H9 (cell line): ENCODE measurements at regions not wholly inside any gene's neighbourhood (a gene's known extent, or its start where the extent isn't known, plus 50 kb on each side); places are given as distances from the start of the nearest gene placed in this dataset.

Experiments
- DNase-seq: peaks from one replicate; pipeline ENCODE4 v3.0.0-alpha.2; 2017
- H2AFZ ChIP-seq: one replicate; pipeline ENCODE4 v1.6.1; 2013; ENCODE audit warnings: mild to moderate bottlenecking, low read length, control low read depth, moderate library complexity
- H2AK5ac ChIP-seq: 2 replicates; pipeline ENCODE4 v1.6.1; 2013; ENCODE audit warnings: low read length, control low read depth, mixed read lengths; ENCODE audit not compliant: insufficient read length
- H2BK120ac ChIP-seq: one replicate; pipeline ENCODE4 v1.6.1; 2013; ENCODE audit warnings: low read depth, mild to moderate bottlenecking, low read length, control low read depth, inconsistent platforms; ENCODE audit not compliant: poor library complexity, severe bottlenecking
- H2BK12ac ChIP-seq: 2 replicates; pipeline ENCODE4 v1.6.1; 2013; ENCODE audit warnings: low read length, control low read depth, mixed read lengths, low read depth; ENCODE audit not compliant: insufficient read length
- H2BK15ac ChIP-seq: 2 replicates; pipeline ENCODE4 v1.6.1; 2013; ENCODE audit warnings: low read depth, low read length, control low read depth
- H2BK20ac ChIP-seq: one replicate; pipeline ENCODE4 v1.6.1; 2013; ENCODE audit warnings: low read depth, mild to moderate bottlenecking, low read length, control low read depth, inconsistent platforms; ENCODE audit not compliant: poor library complexity, severe bottlenecking
- H2BK5ac ChIP-seq: 2 replicates; pipeline ENCODE4 v1.6.1; 2013; ENCODE audit warnings: low read length, control low read depth, mixed read lengths; ENCODE audit not compliant: insufficient read length
- H3K14ac ChIP-seq: 2 replicates; pipeline ENCODE4 v1.6.1; 2013; ENCODE audit warnings: low read length, control low read depth; ENCODE audit not compliant: insufficient read depth
- H3K18ac ChIP-seq: 2 replicates; pipeline ENCODE4 v1.6.1; 2013; ENCODE audit warnings: low read depth, mild to moderate bottlenecking, mixed read lengths, low read length, control low read depth; ENCODE audit not compliant: insufficient read length
- H3K23ac ChIP-seq: 2 replicates; pipeline ENCODE4 v1.6.1; 2013; ENCODE audit warnings: low read length, control low read depth, mixed read lengths, low read depth; ENCODE audit not compliant: insufficient read length
- H3K23me2 ChIP-seq: 2 replicates; pipeline ENCODE4 v1.6.1; 2013; ENCODE audit warnings: low read depth, mild to moderate bottlenecking, mixed read lengths, low read length, control low read depth; ENCODE audit not compliant: insufficient read length, poor library complexity, severe bottlenecking
- H3K27ac ChIP-seq: 2 replicates; pipeline ENCODE4 v1.5.1; 2013; ENCODE audit warnings: low read length, control low read depth, mixed read lengths, low read depth; ENCODE audit not compliant: insufficient read length
- H3K27me3 ChIP-seq: 2 replicates; pipeline ENCODE4 v1.6.1; 2013; ENCODE audit warnings: low read length, control low read depth, inconsistent platforms; ENCODE audit not compliant: insufficient read depth
- H3K4ac ChIP-seq: 2 replicates; pipeline ENCODE4 v1.6.1; 2013; ENCODE audit warnings: low read depth, mild to moderate bottlenecking, control low read depth, inconsistent platforms, low read length, moderate library complexity
- H3K4me1 ChIP-seq: 2 replicates; pipeline ENCODE4 v1.6.1; 2013; ENCODE audit warnings: low read length, control low read depth, inconsistent platforms; ENCODE audit not compliant: insufficient read depth
- H3K4me2 ChIP-seq: 2 replicates; pipeline ENCODE4 v1.6.1; 2013; ENCODE audit warnings: low read length, control low read depth, mixed read lengths; ENCODE audit not compliant: insufficient read length, insufficient read depth
- H3K56ac ChIP-seq: 2 replicates; pipeline ENCODE4 v1.6.1; 2013; ENCODE audit warnings: low read depth, mild to moderate bottlenecking, mixed read lengths, low read length, control low read depth; ENCODE audit not compliant: insufficient read length
- H3K79me1 ChIP-seq: 2 replicates; pipeline ENCODE4 v1.6.1; 2013; ENCODE audit warnings: low read depth, mild to moderate bottlenecking, moderate library complexity, low read length, control low read depth, inconsistent platforms; ENCODE audit not compliant: insufficient read depth, poor library complexity, severe bottlenecking
- H3K79me2 ChIP-seq: 2 replicates; pipeline ENCODE4 v1.6.1; 2013; ENCODE audit warnings: low read length, control low read depth, inconsistent platforms; ENCODE audit not compliant: insufficient read depth
- H3K9ac ChIP-seq: 2 replicates; pipeline ENCODE4 v1.6.1; 2013; ENCODE audit warnings: low read length, control low read depth, mixed read lengths; ENCODE audit not compliant: insufficient read length; ENCODE audit errors: extremely low read depth
- H3K9me3 ChIP-seq: one replicate; pipeline ENCODE4 v1.6.1; 2013; ENCODE audit warnings: low read depth, low read length, inconsistent platforms; ENCODE audit not compliant: control insufficient read depth
- H3T11ph ChIP-seq: one replicate; pipeline ENCODE4 v1.6.1; 2013; ENCODE audit warnings: mild to moderate bottlenecking, low read length, control low read depth, inconsistent platforms
- H4K20me1 ChIP-seq: one replicate; pipeline ENCODE4 v1.6.1; 2013; ENCODE audit not compliant: control insufficient read depth, insufficient read length, insufficient read depth
- H4K5ac ChIP-seq: 2 replicates; pipeline ENCODE4 v1.6.1; 2013; ENCODE audit warnings: low read depth, mild to moderate bottlenecking, mixed read lengths, low read length, control low read depth; ENCODE audit not compliant: insufficient read length
- H4K8ac ChIP-seq: replicated peaks from 2 replicates; pipeline ENCODE4 v1.6.1; 2013; ENCODE audit warnings: low read length, control low read depth, mixed read lengths, low read depth; ENCODE audit not compliant: insufficient read length
- H4K91ac ChIP-seq: 2 replicates; pipeline ENCODE4 v1.6.1; 2013; ENCODE audit warnings: low read depth, mild to moderate bottlenecking, moderate library complexity, mixed read lengths, low read length, control low read depth; ENCODE audit not compliant: insufficient read length
- H3K27ac Mint-ChIP-seq, 3 experiments: 2 replicates in 2 of 3; 3 replicates in 1 of 3; pipeline ENCODE4 v1.8.0; 2020 to 2021; ENCODE audit warnings: mixed read lengths in 3 of 3, mild to moderate bottlenecking in 1 of 3, moderate library complexity in 1 of 3
- H3K27me3 Mint-ChIP-seq: 2 replicates; pipeline ENCODE4 v1.8.0; 2021; ENCODE audit warnings: low read depth, mild to moderate bottlenecking, moderate library complexity, mixed read lengths
- H3K36me3 Mint-ChIP-seq, 3 experiments: 2 replicates in 2 of 3; 3 replicates in 1 of 3; pipeline ENCODE4 v1.8.0; 2020 to 2021; ENCODE audit warnings: low read depth in 3 of 3, mixed read lengths in 3 of 3; ENCODE audit not compliant: insufficient read depth in 1 of 3
- H3K4me1 Mint-ChIP-seq, 2 experiments: 2 replicates each; pipeline ENCODE4 v1.8.0; 2020; ENCODE audit warnings: mixed read lengths in 2 of 2
- H3K4me3 Mint-ChIP-seq, 2 experiments: 2 replicates in 1 of 2; 3 replicates in 1 of 2; pipeline ENCODE4 v1.8.0; 2020 to 2021; ENCODE audit warnings: mild to moderate bottlenecking in 2 of 2, mixed read lengths in 2 of 2, moderate library complexity in 1 of 2
- H3K9me3 Mint-ChIP-seq, 2 experiments: 2 replicates in 1 of 2; 3 replicates in 1 of 2; pipeline ENCODE4 v1.8.0; 2020; ENCODE audit warnings: mild to moderate bottlenecking in 2 of 2, mixed read lengths in 2 of 2, moderate library complexity in 1 of 2
- WGBS: extraction: QIAGEN DNeasy Blood & Tissue Kit; methylation state at CpG from one replicate; pipeline ENCODE4 v1.1.7; 2013; ENCODE audit warnings: missing lambda C conversion rate, low lambda C conversion rate, mixed read lengths; ENCODE audit not compliant: insufficient read length; ENCODE audit errors: extremely low coverage; 5-methylcytosine and 5-hydroxymethylcytosine counted together
- TF ChIP-seq, protein P1 (sequence below): fragments of 200-600 bp; sonication (generic); conservative IDR thresholded peaks from 3 replicates; pipeline ENCODE4 v1.8.0; 2021; ENCODE audit warnings: antibody characterized with exemption, mild to moderate bottlenecking

DNA sequence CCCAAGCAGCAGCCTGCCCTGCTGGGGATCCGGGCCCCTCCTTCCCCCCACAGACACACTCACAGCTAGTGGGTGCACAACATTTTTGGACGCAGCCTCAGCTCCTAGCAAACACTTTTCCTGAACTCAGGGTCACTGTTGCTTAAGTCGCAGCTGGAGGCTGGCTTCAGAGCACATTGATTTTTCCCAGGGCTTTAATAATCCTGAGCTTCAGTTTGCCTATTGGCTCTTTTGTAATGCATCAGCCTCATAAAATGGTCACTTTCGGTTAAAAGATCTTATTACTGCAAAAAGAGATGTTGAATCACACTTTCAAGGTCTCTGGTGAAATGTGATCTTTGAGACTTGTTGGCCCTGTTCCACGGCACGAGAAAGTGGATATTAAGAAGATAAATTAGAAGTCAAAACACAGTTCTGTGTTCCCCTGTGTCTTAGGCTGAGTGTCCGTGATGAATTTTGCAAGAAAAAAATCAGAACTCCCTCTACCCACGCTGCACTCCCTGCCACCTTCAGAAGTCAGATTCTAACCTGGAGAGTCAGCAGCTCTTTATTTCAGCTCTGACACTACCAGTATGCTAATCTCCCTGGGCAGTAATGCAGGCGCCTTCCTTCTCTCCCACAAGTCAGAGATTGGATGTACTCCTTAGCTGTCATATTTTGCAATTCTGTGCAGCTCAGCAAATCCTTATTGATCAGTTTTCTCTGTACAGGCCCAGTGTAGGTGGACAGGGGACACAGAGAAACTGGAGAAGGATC lies 158.2 kb upstream of the E2F8 start:
- H2AFZ ChIP-seq: no peak overlapping the region
- H3K79me2 ChIP-seq: no peaks in the 10 kb centered on the region
- no peaks in the 10 kb centered on the region for H3K79me1 ChIP-seq
- no peak overlapping the region for H4K5ac ChIP-seq
- no peak overlapping the region for H4K91ac ChIP-seq
- H3K23me2 ChIP-seq: no peaks in the 10 kb centered on the region
- no peak overlapping the region for H3T11ph ChIP-seq
- H3K4ac ChIP-seq: no peak overlapping the region
- no peak overlapping the region for H2BK12ac ChIP-seq
- H3K27me3 ChIP-seq: no peaks in the 10 kb centered on the region
- WGBS: no CpG with 5 or more reads among the region's 9 CpGs
- no peak overlapping the region for H3K27ac ChIP-seq
- H3K56ac ChIP-seq: no peak overlapping the region
- H3K36me3 Mint-ChIP-seq: no peaks in the 10 kb centered on the region
- no peaks in the 10 kb centered on the region for H3K9me3 Mint-ChIP-seq
- TF ChIP-seq, protein P1, sequence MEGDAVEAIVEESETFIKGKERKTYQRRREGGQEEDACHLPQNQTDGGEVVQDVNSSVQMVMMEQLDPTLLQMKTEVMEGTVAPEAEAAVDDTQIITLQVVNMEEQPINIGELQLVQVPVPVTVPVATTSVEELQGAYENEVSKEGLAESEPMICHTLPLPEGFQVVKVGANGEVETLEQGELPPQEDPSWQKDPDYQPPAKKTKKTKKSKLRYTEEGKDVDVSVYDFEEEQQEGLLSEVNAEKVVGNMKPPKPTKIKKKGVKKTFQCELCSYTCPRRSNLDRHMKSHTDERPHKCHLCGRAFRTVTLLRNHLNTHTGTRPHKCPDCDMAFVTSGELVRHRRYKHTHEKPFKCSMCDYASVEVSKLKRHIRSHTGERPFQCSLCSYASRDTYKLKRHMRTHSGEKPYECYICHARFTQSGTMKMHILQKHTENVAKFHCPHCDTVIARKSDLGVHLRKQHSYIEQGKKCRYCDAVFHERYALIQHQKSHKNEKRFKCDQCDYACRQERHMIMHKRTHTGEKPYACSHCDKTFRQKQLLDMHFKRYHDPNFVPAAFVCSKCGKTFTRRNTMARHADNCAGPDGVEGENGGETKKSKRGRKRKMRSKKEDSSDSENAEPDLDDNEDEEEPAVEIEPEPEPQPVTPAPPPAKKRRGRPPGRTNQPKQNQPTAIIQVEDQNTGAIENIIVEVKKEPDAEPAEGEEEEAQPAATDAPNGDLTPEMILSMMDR: no peak
- no peak overlapping the region for H3K23ac ChIP-seq
- no peak overlapping the region for H3K4me2 ChIP-seq
- H3K9me3 ChIP-seq: no peaks in the 10 kb centered on the region
- peaks cover 6% of the 10 kb centered on the region for H3K4me1 ChIP-seq
- H2BK120ac ChIP-seq: no peak overlapping the region
- DNase-seq: no peak
- H4K8ac ChIP-seq: no peak overlapping the region
- H3K4me1 Mint-ChIP-seq: peaks cover 16 to 19% of the 10 kb centered on the region in 2 experiments
- H3K18ac ChIP-seq: no peak overlapping the region
- no peak overlapping the region for H3K14ac ChIP-seq
- no peak overlapping the region for H3K4me3 Mint-ChIP-seq
- peaks cover 2% of the 10 kb centered on the region for H3K27me3 Mint-ChIP-seq
- H2BK5ac ChIP-seq: no peak overlapping the region
- H4K20me1 ChIP-seq: no peaks in the 10 kb centered on the region
- H3K9ac ChIP-seq: no peak overlapping the region
- H2BK15ac ChIP-seq: no peak overlapping the region
- no peak overlapping the region for H2BK20ac ChIP-seq
- H3K27ac Mint-ChIP-seq: no peak overlapping the region
- H2AK5ac ChIP-seq: no peak overlapping the region
